Heart left ventricle (tissue), 16 donors: ENCODE measurements at regions not wholly inside any gene's neighbourhood (a gene's known extent, or its start where the extent isn't known, plus 50 kb on each side); places are given as distances from the start of the nearest gene placed in this dataset.
"Not testable (repeated sequence)": the region's sequence is repeated elsewhere in the genome, so short reads cannot be mapped to it uniquely, and the experiment has no call there.

Experiments used
- ATAC-seq, 4 donors: fragments of 200-7000 bp; cut with Tn5 transposase; one replicate each; pipeline ENCODE4 v1.9.1; 2020 to 2022; ENCODE audit warnings: moderate library complexity in 4 of 4, mild to moderate bottlenecking in 3 of 4, moderate number of reproducible peaks in 1 of 4
- DNase-seq, 5 donors: peaks; one replicate each; pipeline ENCODE4 v3.0.0-alpha.2; 2020
- H3K27ac ChIP-seq, 12 donors: fragments of 200-600 bp; sonication (generic) in 4 of 12; one replicate each; pipeline versions ENCODE4 v1.5.0 to v1.8.0; 2016 to 2022; ENCODE audit warnings: mild to moderate bottlenecking in 2 of 12
- H3K27me3 ChIP-seq, 9 donors: fragments of 200-600 bp; sonication (generic) in 2 of 9; one replicate each; pipeline versions ENCODE4 v1.5.1 to v1.8.0; 2016 to 2022; ENCODE audit warnings: mild to moderate bottlenecking in 3 of 9
- H3K36me3 ChIP-seq, 9 donors: fragments of 200-600 bp; sonication (generic) in 2 of 9; one replicate each; pipeline versions ENCODE4 v1.5.0 to v1.8.0; 2018 to 2022; ENCODE audit warnings: mild to moderate bottlenecking in 2 of 9
- H3K4me1 ChIP-seq, 12 donors: fragments of 200-600 bp; sonication (generic) in 4 of 12; one replicate each; pipeline versions ENCODE4 v1.5.0 to v1.8.0; 2016 to 2022; ENCODE audit warnings: mild to moderate bottlenecking in 3 of 12
- H3K4me3 ChIP-seq, 12 donors: fragments of 200-600 bp; sonication (generic) in 4 of 12; one replicate each; pipeline versions ENCODE4 v1.5.0 to v1.8.0; 2017 to 2022; ENCODE audit warnings: mild to moderate bottlenecking in 9 of 12, moderate library complexity in 4 of 12
- H3K9me3 ChIP-seq, 12 donors: fragments of 200-600 bp; sonication (generic) in 4 of 12; one replicate each; pipeline versions ENCODE4 v1.5.0 to v1.8.0; 2016 to 2022; ENCODE audit warnings: mild to moderate bottlenecking in 1 of 12
- CTCF ChIP-seq, 12 donors: fragments of 200-600 bp; sonication (generic) in 4 of 12; IDR thresholded peaks; one replicate each; pipeline versions ENCODE4 v1.5.0 to v1.8.0; 2018 to 2022; ENCODE audit warnings: antibody characterized with exemption in 12 of 12, mild to moderate bottlenecking in 5 of 12
- POLR2A ChIP-seq, 2 donors: fragments of 450-650 bp; IDR thresholded peaks; one replicate each; pipeline ENCODE4 v1.6.1; 2017; ENCODE audit warnings: antibody characterized with exemption in 2 of 2, mild to moderate bottlenecking in 2 of 2, moderate library complexity in 2 of 2
- WGBS, 4 donors: extraction: QIAGEN DNeasy Blood & Tissue Kit in 2 of 4; methylation state at CpG; one replicate each; pipeline versions ENCODE4 v1.1.5 to v1.1.7; 2013 to 2018; 5-methylcytosine and 5-hydroxymethylcytosine counted together
- intact Hi-C, 10 donors: fragments of 100-400 bp; cut with DNase I; formaldehyde crosslinking; loops; one replicate each; pipeline versions ENCODE4 v1.11.1 to v1.14.2; 2022
- donor health status: ischemic (EF 13 %, LVEDD 7.1; RV severe dilation, severe dysfunction).
- donor health status: healthy with polysubstance abuse.
- donor health status: DM: no; HTN: yes; CAD: no.
- donor health status: DM: no; HTN: no; CAD: no.
- donor health status: ischemic (EF 25% LVEDD 6.9; RV normal size, moderate dysfunction).
- donor health status: ischemic (EF 25% LVEDD 5.7; RV mildly dilated, moderate dysfunction).
- donor health status: healthy.
- donor health status: DM: yes; HTN: yes; CAD: no.
- donor health status: ischemic (EF 35%, LVEDD 5.7; RV mildly dilated, moderate dysfunction).
- donor health status: nonischemic (EF 11% LVEDD 7.7; RV severe dilation, severe dysfunction).
- donor health status: DM: yes; HTN: yes; CAD: no.
- donor health status: PGD.
- donor health status: ischemic (EF 29% LVEDD 5.4; RV normal size, mild dysfunction).
- donor health status: nonischemic (EF 23%, LVEDD 6.1; RV moderate dilation, normal function).

GRCh38 chr9:78101247-78101646, 69.6 kb upstream of the GNAQ start:
- peaks cover 0 to 46% (median 0%) of the 10 kb centered on the region in 12 donors for H3K4me1 ChIP-seq
- H3K27ac ChIP-seq, result no peak overlapping the region
- TF ChIP-seq POLR2A (IDR thresholded peaks at IDR 0.05), result no peak
- no peak for TF ChIP-seq CTCF (IDR thresholded peaks at IDR 0.05)
- H3K27me3 ChIP-seq, result no peaks in the 10 kb centered on the region
- ATAC-seq (no peak), DNase-seq (no peak)
- H3K4me3 ChIP-seq, result no peak overlapping the region
- WGBS, 4 donors, result 34 to 61% (median 46%) methylated on average over 2 of the region's 2 CpGs
- H3K9me3 ChIP-seq, result peaks cover 0 to 10% (median 0%) of the 10 kb centered on the region in 12 donors
- no peaks in the 10 kb centered on the region for H3K36me3 ChIP-seq
- intact Hi-C loops, result no loop called here

DNA sequence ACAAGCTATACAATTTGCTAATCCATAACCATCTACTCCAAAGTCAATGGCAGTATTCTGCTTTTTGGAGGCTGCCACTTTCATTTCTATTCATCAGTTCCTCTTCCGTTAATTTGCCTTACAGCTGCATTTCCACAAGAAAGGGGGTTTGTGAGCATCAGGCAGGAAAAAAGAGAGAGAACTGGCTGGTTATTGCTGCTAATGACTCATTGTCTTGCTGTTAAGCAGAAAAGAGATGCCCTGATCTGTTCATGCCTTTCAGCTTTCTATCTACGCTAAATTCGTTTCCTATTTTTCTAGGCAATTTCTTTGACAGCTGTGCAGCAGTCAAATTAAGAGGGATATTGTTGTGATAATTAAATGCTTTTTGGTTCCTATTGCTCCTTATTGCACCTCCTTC, 65.9 kb upstream of the GNAQ start:
- H3K36me3 ChIP-seq, result no peaks in the 10 kb centered on the region
- intact Hi-C loops, result no loop called here
- H3K27ac ChIP-seq, result peak overlapping the region in 1 of 12 donors; percentile 83
- H3K4me1 ChIP-seq, result peaks cover 0 to 26% (median 0%) of the 10 kb centered on the region in 12 donors
- peaks cover 0 to 10% (median 0%) of the 10 kb centered on the region in 12 donors for H3K9me3 ChIP-seq
- 48 to 63% (median 53%) methylated on average over 3 of the region's 3 CpGs for WGBS, 4 donors
- DNase-seq (no peak), ATAC-seq (peak in 1 of 4 donors; percentile 28)
- peak overlapping the region in 1 of 12 donors; percentile 3 for H3K4me3 ChIP-seq
- TF ChIP-seq POLR2A (IDR thresholded peaks at IDR 0.05) (no peak), CTCF (IDR thresholded peaks at IDR 0.05) (no peak)
- H3K27me3 ChIP-seq, result no peaks in the 10 kb centered on the region

DNA sequence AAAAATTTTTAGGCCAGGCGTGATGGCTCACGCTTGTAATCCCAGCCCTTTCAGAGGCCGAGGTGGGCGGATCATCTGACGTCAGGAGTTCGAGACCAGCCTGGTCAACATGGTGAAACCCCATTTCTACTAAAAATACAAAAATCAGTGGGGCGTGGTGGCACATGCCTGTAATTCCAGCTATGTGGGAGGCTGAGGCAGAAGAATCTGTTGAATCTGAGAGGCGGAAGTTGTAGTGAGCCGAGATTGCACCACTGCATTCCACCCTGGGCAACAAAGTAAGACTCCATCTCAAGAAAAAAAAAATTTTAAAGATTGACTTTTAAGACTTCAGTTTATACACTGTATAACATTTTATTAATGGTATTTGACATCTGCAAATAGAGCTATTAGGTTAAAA, 60.1 kb upstream of the GNAQ start:
- Histone ChIP-seq H3K36me3 (no peaks in the 10 kb centered on the region), H3K9me3 (peaks cover 0 to 12% (median 0%) of the 10 kb centered on the region in 12 donors), H3K27ac (no peak overlapping the region), H3K4me3 (no peak overlapping the region), H3K27me3 (no peaks in the 10 kb centered on the region), H3K4me1 (peaks cover 0 to 5% (median 0%) of the 10 kb centered on the region in 12 donors)
- 89 to 93% (median 90%) methylated on average over 9 of the region's 9 CpGs for WGBS, 4 donors
- intact Hi-C loops, result no loop called here
- TF ChIP-seq CTCF (IDR thresholded peaks at IDR 0.05) (no peak), POLR2A (IDR thresholded peaks at IDR 0.05) (no peak)
- no peak for ATAC-seq
- DNase-seq, result no peak

- Histone ChIP-seq H3K27ac (no peak overlapping the region), H3K4me1 (no peaks in the 10 kb centered on the region), H3K36me3 (no peaks in the 10 kb centered on the region), H3K9me3 (peaks cover 0 to 12% (median 0%) of the 10 kb centered on the region in 12 donors), H3K27me3 (no peaks in the 10 kb centered on the region), H3K4me3 (no peak overlapping the region)
- TF ChIP-seq CTCF (IDR thresholded peaks at IDR 0.05) (no peak), POLR2A (IDR thresholded peaks at IDR 0.05) (no peak)
- intact Hi-C loops, result no loop called here
- 75 to 94% (median 85%) methylated on average over 3 of the region's 3 CpGs for WGBS, 4 donors
- no peak for DNase-seq
- ATAC-seq, result no peak
Measured at GRCh38 chr9:78089111-78089510, 57.5 kb upstream of the GNAQ start.

DNA sequence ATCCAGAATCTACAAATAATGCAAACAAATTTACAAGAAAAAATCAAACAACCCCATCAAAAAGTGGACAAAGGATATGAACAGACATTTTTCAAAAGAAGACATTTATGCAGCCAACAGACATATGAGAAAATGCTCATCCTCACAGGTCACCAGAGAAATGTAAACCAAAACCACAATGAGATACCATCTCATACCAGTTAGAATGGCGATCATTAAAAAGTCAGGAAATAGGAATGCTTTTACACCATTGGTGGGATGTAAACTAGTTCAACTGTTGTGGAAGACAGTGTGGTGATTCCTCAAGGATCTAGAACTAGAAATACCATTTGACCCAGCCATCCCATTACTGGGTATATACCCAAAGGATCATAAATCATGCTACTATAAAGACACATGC, 56.6 kb upstream of the GNAQ start:
- H3K27ac ChIP-seq, intact Hi-C loops, H3K4me1 ChIP-seq, H3K4me3 ChIP-seq, H3K36me3 ChIP-seq, ATAC-seq, H3K27me3 ChIP-seq, DNase-seq: not testable (repeated sequence)
- 90 to 98% (median 96%) methylated on average over 1 of the region's 1 CpG for WGBS, 4 donors
- H3K9me3 ChIP-seq, result peaks cover 0 to 15% (median 0%) of the 10 kb centered on the region in 12 donors
